ENCODE measurements at regions not wholly inside any gene's neighbourhood (a gene's known extent, or its start where the extent isn't known, plus 50 kb on each side); places are given as distances from the start of the nearest gene placed in this dataset.

GRCh38 chr2:55102056-55102812, 52.0 kb upstream of the RTN4 start:
- DNase-seq: no peak

- no peak for DNase-seq
Observed at GRCh38 chr2:55101466-55101865, 51.2 kb upstream of the RTN4 start.

DNA sequence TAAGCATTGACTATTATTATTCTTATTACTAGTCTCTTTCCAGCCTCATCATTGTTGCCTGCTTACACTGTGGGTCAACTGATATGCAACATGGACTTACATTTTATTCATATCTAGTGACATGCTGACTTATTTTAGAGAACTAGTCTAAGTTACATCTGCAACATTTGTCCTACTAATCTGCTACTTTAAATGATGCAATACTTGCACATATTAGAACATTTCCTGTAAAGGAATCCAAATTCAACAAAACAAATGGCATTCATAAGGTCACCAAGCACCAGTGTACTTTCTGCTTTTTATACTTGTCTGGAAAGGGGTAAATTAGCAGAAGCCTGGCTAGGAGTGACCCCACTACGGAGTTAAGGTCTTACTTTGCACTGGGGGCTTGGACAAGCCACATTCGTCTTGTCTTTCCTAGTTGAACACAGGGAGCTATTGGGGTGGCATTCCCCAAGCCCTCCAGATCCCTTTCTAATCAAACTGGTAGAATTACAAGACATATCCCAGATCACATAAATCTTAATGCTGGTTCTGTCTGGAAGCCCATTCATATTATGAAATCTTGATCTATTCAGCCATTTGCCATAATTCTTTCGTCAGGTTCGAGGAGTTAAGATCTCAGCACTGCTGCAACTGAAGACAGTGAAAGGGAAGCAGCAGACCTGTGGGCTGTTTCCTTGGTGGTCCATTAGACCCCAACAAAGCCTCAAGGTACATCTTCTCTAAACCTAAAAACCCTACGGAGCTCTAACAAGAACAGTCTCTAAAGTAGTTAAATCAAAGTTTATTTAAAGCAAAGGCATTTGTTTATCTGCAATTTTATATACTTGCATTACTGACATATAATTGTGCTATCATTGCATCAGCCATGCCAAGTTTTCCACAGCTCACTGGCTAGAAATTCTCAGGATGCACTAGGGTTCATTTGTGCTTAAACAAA, 49.9 kb upstream of the RTN4 start:
- no peak for DNase-seq

All from anterior cingulate cortex (tissue), 58 donors.